ENCODE measurements at regions not wholly inside any gene's neighbourhood (a gene's known extent, or its start where the extent isn't known, plus 50 kb on each side); places are given as distances from the start of the nearest gene placed in this dataset.

DNA sequence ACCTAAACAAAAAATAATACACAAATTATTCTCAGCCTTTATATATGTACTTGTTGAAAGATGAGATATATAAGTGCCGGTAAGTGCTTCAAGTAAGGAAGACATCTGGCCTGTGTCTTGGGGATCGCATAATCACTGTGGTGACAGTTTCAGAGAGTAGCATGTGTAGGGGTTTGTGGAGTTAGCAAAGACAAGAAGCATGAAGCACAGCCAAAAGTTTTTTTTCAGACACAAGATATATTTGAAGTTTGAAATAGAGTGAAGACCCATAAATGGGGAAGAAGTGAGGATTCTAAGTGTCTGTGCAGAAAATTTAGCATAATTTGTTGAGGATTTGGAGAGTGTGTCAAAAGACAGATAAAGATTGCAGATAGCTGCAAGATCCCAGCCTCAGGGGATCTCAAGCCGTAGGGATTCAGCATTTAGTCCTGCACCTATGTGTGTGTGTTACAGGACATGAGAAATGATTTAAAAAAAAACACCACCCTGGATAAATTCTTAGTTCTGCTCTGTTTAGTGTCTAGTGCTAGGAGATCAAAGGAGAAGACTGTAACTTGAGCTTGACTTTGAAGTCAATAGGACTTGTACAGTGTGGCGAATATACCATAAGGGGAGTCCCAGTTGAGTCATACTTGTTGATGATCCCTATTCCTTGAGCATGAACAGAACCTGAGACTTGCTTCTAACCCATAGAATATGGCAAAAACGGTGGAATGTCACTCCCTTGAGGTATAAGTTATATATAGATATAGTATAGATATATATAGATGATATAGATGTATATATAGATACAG, 123.9 kb upstream of the GRM7 start:
- TF ChIP-seq, protein P1, sequence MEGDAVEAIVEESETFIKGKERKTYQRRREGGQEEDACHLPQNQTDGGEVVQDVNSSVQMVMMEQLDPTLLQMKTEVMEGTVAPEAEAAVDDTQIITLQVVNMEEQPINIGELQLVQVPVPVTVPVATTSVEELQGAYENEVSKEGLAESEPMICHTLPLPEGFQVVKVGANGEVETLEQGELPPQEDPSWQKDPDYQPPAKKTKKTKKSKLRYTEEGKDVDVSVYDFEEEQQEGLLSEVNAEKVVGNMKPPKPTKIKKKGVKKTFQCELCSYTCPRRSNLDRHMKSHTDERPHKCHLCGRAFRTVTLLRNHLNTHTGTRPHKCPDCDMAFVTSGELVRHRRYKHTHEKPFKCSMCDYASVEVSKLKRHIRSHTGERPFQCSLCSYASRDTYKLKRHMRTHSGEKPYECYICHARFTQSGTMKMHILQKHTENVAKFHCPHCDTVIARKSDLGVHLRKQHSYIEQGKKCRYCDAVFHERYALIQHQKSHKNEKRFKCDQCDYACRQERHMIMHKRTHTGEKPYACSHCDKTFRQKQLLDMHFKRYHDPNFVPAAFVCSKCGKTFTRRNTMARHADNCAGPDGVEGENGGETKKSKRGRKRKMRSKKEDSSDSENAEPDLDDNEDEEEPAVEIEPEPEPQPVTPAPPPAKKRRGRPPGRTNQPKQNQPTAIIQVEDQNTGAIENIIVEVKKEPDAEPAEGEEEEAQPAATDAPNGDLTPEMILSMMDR (IDR thresholded peaks at IDR 0.05): no peak
- TF ChIP-seq POLR2A (IDR thresholded peaks at IDR 0.05): no peak

Measured in prostate gland (tissue), 2 donors.